NT2/D1 (cell line): ENCODE measurements at regions not wholly inside any gene's neighbourhood (a gene's known extent, or its start where the extent isn't known, plus 50 kb on each side); places are given as distances from the start of the nearest gene placed in this dataset.

Experiments used
- SUZ12 ChIP-seq: IDR thresholded peaks from 2 replicates; pipeline ENCODE4 v1.6.1; 2011; ENCODE audit not compliant: insufficient read length, insufficient read depth; ENCODE audit errors: extremely low read depth
- YY1 ChIP-seq: IDR thresholded peaks from 2 replicates; pipeline ENCODE4 v1.6.1; 2011; ENCODE audit not compliant: insufficient read length, insufficient read depth
- ZNF274 ChIP-seq: IDR thresholded peaks from 2 replicates; pipeline ENCODE4 v1.6.1; 2011; ENCODE audit warnings: mild to moderate bottlenecking, low read depth, low read length

DNA sequence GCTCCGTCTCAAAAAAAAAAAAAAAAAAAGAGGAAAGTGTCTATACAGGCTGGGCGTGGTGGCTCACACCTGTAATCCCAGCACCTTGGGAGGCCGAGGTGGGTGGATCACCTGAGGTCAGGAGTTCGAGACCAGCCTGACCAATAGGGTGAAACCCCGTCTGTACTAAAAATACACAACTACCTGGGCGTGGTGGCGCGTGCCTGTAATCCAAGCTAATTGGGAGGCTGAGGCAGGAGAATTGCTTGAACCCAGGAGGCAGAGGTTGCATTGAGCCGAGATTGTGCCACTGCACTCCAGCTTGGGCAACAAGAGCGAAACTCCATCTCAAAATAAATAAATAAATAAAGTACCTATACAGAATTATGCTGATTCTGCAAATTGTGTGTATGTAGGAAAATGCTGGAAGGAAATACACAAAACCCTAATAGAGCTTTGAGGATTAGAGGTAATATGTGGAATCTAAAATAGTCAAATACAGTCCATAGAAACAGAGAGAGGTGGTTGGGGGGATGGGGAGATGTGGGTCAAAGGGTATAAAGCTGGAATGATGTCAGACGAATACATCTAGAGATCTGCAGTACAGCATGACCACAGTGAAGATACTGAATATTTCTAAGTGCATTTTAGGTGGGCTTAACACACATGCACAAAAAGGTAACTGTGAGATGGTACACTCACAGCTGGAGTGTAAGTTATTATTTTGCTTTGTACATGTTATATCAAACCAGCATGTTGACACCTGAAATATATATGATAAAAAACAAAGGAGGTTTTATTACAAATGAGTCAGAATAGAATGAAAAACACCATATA, 174.5 kb upstream of the KLF14 start:
- TF ChIP-seq ZNF274 (no peak), SUZ12 (no peak), YY1 (no peak)
